DND-41 (cell line): ENCODE measurements at regions not wholly inside any gene's neighbourhood (a gene's known extent, or its start where the extent isn't known, plus 50 kb on each side); places are given as distances from the start of the nearest gene placed in this dataset.
"Not testable (repeated sequence)": the region's sequence is repeated elsewhere in the genome, so short reads cannot be mapped to it uniquely, and the experiment has no call there.

Experiments
- CTCF ChIP-seq: IDR thresholded peaks from 2 replicates; pipeline ENCODE4 v1.5.1; 2012; ENCODE audit warnings: borderline replicate concordance, low read length, moderate library complexity, mild to moderate bottlenecking; ENCODE audit not compliant: poor library complexity, severe bottlenecking; ENCODE audit errors: extremely low read depth
- EZH2 ChIP-seq: IDR thresholded peaks from 3 replicates; pipeline ENCODE4 v1.6.1; 2012; ENCODE audit warnings: borderline replicate concordance, low read depth, mild to moderate bottlenecking, moderate library complexity, low read length, inconsistent platforms; ENCODE audit not compliant: severe bottlenecking

GRCh38 chr3:72075848-72076247 is 290.9 kb upstream of the PROK2 start:
- TF ChIP-seq CTCF, EZH2: not testable (repeated sequence)
